ENCODE measurements at regions not wholly inside any gene's neighbourhood (a gene's known extent, or its start where the extent isn't known, plus 50 kb on each side); places are given as distances from the start of the nearest gene placed in this dataset.

GRCh38 chr12:85657251-85657650 is 179.0 kb downstream of the RASSF9 start:
- TF ChIP-seq TEAD1 (CRISPR knock-in tag; IDR thresholded peaks at IDR 0.05) (no peak), TFE3 (CRISPR knock-in tag; IDR thresholded peaks at IDR 0.05) (no peak), EZH2 (IDR thresholded peaks at IDR 0.05; ENCODE audit: borderline replicate concordance, low read depth, low read length) (no peak), ESRRA (IDR thresholded peaks at IDR 0.05; ENCODE audit: borderline replicate concordance, low read depth) (no peak), POLR2A (conservative IDR thresholded peaks at IDR 0.05) (no peak), POLR2AphosphoS5 (IDR thresholded peaks at IDR 0.05; ENCODE audit: control insufficient read depth, insufficient read depth, low read depth, low read length) (no peak), TSHZ1 (CRISPR knock-in tag; IDR thresholded peaks at IDR 0.05) (no peak), KLF16 (IDR thresholded peaks at IDR 0.05) (no peak), CTCF (IDR thresholded peaks at IDR 0.05 in 2 of 3, conservative IDR thresholded peaks at IDR 0.05 in 1 of 3; ENCODE audit: insufficient read depth in 2 of 3, low read depth in 1 of 3, low read length in 3 of 3) (no peak), MYC (IDR thresholded peaks at IDR 0.05; ENCODE audit: low read depth, low read length) (no peak), MYC (CRISPR knock-in tag; IDR thresholded peaks at IDR 0.05; ENCODE audit: borderline replicate concordance, low read depth) (no peak), THAP7 (CRISPR knock-in tag; IDR thresholded peaks at IDR 0.05) (no peak), EP300 (IDR thresholded peaks at IDR 0.05; ENCODE audit: low read length) (no peak), GMEB1 (CRISPR knock-in tag; IDR thresholded peaks at IDR 0.05) (no peak), ZBTB2 (IDR thresholded peaks at IDR 0.05) (no peak)

Measured in K562 (cell line).